ENCODE measurements at regions not wholly inside any gene's neighbourhood (a gene's known extent, or its start where the extent isn't known, plus 50 kb on each side); places are given as distances from the start of the nearest gene placed in this dataset.
"Not testable (repeated sequence)": the region's sequence is repeated elsewhere in the genome, so short reads cannot be mapped to it uniquely, and the experiment has no call there.

GRCh38 chr12:46474385-46474784 is 101.8 kb upstream of the SLC38A2 start:
- DNase-seq (ENCODE audit: low read depth in 3 of 3, low spot score in 2 of 3), result not testable (repeated sequence)

DNA sequence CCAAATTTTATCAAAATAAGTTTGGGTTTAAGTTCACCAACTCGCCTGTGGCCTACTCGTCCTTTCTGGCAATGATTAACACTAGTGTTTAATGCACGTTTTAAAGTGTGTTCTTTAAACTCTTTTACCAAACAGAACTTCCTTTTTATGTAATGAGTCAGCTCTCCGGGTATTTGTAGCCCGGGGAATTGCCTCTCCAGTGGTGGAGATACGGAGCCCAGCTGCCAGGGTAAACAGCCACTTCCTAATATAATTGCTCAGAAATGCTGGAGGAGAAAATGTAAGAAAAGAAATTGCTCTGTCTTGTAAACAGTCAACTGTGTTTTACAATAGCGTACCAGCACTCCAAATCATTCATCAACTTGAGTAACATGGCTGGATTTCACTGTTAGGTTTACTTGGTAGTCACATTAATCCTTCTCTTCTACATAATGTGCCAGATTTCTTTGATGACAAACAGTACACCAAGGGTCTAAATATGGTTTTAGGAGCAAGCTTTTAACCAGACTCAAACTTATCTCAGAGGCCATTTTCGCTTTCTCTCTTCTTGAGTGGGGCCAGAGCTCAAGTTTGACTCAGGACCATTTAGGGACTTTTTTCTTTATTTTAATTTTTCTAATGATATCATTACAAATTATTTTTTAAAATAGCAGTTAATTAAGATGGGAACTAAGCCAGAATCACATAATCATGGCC is 101.2 kb upstream of the SLC38A2 start:
- DNase-seq (ENCODE audit: low read depth in 3 of 3, low spot score in 2 of 3), result peak in 1 of 3 donors; percentile 35

GRCh38 chr12:46472893-46473633 is 100.5 kb upstream of the SLC38A2 start:
- peak in 1 of 3 donors; percentile 41 for DNase-seq (ENCODE audit: low read depth in 3 of 3, low spot score in 2 of 3)

DNA sequence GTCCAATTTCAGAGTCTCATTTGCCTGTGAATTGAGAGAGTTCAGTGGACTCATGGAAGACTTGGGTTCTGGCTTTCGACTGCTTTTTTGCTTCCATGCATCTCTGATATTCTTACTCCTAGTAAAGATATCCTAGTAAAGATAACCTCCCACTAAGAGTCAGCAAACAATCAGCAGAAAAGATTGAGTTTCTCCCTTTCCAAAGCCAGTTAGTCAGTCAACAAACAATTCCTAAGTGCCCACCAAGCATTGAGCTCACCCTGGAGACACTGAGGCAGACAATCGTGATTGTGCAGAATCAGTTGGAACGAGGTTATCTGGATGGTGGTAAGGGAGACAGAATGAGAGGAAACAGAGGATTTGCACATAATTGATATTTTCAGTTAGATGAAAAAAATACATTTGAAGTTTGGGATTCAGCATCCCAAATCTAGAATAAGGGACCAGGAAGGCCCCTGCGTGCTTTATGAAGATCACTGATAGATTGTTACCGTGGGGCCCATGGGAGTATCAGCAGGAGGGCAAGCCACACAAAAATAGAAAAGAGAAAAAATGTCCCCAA is 99.7 kb upstream of the SLC38A2 start:
- no peak for DNase-seq (ENCODE audit: low read depth in 3 of 3, low spot score in 2 of 3)

DNA sequence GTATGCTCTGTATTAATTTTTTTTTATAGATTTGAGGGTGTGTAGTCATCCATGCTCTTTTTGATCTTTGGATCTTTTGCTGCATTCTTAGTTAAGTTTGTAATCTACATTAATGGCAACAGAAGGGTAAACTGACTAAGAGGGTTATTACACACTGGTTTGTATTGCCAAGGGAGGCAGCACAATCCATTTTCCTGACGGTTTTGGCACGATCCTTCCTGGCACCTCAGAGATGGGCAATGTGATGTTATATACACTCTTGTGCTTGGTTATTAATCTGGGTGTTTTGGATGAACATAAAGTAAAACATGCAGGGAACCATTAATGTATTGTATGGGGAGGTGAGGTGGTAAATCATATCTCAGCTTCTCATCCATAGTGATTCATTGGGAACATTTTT is 98.8 kb upstream of the SLC38A2 start:
- no peak for DNase-seq (ENCODE audit: low read depth in 3 of 3, low spot score in 2 of 3)

GRCh38 chr12:46470975-46471374 is 98.4 kb upstream of the SLC38A2 start:
- DNase-seq (ENCODE audit: low read depth in 3 of 3, low spot score in 2 of 3), result no peak

- DNase-seq (ENCODE audit: low read depth in 3 of 3, low spot score in 2 of 3), result no peak
Observed at GRCh38 chr12:46470036-46470627, 97.6 kb upstream of the SLC38A2 start.

GRCh38 chr12:46468813-46469212 is 96.2 kb upstream of the SLC38A2 start:
- no peak for DNase-seq (ENCODE audit: low read depth in 3 of 3, low spot score in 2 of 3)

DNA sequence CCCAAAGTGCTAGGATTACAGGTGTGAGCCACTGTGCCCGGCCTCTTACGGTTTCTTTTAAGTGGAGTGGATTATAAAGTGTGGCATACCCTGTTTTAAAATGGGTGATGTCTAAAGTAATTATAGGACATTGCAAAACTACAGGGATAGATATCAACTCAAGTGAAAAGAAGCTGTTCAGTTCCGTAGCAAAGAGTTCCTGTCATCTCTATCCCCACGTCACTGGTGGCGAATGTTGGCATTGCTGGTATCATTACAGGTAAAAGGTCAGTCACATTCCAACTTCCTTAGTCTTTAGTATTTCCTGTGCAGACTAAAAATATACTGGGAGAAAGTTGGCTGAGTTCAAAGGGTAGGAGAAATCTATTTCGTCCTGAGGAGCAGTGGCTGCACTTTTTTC is 95.6 kb upstream of the SLC38A2 start:
- DNase-seq (ENCODE audit: low read depth in 3 of 3, low spot score in 2 of 3), result no peak

GRCh38 chr12:46465307-46465706 is 92.7 kb upstream of the SLC38A2 start:
- DNase-seq (ENCODE audit: low read depth in 3 of 3, low spot score in 2 of 3), result no peak

DNA sequence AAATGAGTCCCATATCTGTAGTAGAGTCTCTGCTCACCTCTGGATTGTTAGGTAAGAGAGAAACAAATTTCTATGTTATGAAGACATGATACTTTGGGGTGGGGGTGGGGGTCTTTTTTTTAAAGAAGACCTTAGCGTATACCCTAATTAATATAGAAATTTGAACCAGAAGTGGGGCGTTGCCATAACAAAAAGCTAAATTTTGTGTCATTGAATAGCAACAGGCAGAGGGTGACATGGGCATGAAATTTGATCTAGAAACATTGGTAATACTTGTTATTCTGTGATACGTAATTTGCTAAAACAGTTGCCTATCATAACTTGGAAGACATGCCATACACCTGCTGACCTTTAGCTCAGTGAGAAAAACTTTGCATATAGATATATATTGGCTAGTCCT is 92.3 kb upstream of the SLC38A2 start:
- no peak for DNase-seq (ENCODE audit: low read depth in 3 of 3, low spot score in 2 of 3)

GRCh38 chr12:46462641-46463355 is 90.2 kb upstream of the SLC38A2 start:
- no peak for DNase-seq (ENCODE audit: low read depth in 3 of 3, low spot score in 2 of 3)

DNA sequence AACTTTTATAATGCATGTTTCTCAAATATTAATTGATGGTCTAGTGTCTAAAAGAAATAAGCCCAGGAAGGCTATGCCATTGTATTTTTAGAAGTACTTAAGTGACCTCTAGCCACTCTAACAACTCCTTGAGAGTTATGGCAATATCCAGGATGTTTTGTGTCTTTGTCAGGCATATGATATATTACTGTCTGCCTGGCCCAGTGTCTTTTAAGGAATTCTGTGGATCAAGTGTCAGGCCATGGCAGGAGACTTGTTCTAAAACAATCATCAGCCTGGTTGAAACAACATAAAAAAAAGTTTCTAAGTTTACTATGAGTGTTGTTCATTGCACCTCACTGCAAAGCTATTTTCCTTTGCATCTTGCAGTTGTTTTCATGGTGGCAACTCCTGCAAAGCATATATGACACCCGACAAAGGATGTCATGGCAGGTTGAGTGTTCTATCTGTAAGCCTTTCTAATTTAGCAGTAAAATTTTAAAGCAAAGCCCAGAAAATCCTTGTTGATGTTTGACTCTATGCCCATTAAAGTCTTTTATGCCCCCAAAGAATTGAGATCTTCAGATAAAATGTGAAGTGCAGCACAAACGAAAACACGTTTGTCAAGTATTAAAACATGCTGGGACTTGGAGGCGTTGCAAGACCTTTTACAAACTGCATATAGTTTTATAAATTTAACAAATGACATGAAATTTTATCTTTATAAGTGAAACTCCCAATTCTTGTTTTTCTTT is 89.5 kb upstream of the SLC38A2 start:
- DNase-seq (ENCODE audit: low read depth in 3 of 3, low spot score in 2 of 3), result no peak

- no peak for DNase-seq (ENCODE audit: low read depth in 3 of 3, low spot score in 2 of 3)
Observed at GRCh38 chr12:46461459-46461858, 88.9 kb upstream of the SLC38A2 start.

GRCh38 chr12:46460682-46461210 is 88.2 kb upstream of the SLC38A2 start:
- no peak for DNase-seq (ENCODE audit: low read depth in 3 of 3, low spot score in 2 of 3)

DNA sequence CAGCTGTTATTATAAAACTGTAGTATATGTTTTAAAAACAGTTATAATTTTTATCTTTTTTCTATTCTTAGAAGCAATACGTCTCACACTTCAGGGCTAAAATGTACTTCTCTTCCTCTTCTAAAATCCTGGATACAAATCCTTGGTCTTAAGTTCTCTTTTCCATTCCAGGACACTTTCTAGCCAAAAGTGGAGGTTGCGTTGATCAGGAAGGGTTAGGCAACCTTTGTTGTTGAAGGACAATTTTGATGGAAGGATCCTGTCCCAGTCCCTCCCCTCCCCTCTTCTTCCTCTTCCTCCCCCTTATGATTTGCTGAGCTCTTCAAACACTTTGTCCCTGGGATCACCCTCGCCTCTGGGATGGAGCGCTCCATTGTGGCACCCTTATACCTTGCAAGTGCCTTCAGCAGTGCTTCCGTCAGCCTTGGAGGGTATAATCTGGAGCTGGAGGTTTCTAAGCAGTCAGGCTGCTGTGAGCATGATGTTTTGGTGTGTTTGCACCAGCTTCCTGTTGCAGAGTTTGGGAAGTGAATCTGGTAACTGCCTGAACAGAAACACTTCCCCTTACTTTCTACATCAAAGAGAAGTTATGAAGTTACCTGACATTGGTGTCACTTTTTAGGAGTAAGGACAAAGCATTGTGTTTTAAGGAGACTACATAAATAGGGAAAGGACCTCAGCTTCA is 87.4 kb upstream of the SLC38A2 start:
- no peak for DNase-seq (ENCODE audit: low read depth in 3 of 3, low spot score in 2 of 3)

- DNase-seq (ENCODE audit: low read depth in 3 of 3, low spot score in 2 of 3), result no peak
Observed at GRCh38 chr12:46459111-46459510, 86.5 kb upstream of the SLC38A2 start.

DNA sequence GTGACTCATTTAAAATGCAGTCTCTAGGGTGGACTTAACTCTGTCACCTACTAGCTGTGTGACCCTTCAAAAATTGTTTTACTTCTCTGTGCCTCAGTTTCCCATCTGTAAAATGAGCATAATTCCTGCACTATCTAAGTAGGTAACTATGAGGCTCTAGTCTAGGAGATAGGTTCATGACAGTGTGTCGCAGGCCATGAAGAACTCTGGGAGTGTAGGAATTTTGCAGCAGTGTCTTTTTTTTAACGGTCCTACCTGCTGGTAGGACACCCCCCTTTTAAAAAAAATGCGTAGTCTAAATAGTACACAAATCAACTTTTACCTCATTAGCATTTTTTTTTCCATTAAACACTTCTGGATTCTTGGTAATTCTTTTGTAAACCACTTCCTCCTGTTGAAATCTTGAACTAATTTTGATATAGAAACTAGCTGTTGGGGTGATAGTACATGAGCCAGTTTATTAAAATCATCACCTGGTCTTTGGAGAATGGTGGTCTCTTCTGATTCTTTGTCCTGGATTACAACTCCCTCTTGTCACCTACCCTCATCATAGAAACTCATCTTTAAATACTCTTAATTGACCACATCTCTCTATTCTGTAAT is 86.0 kb upstream of the SLC38A2 start:
- no peak for DNase-seq (ENCODE audit: low read depth in 3 of 3, low spot score in 2 of 3)

DNA sequence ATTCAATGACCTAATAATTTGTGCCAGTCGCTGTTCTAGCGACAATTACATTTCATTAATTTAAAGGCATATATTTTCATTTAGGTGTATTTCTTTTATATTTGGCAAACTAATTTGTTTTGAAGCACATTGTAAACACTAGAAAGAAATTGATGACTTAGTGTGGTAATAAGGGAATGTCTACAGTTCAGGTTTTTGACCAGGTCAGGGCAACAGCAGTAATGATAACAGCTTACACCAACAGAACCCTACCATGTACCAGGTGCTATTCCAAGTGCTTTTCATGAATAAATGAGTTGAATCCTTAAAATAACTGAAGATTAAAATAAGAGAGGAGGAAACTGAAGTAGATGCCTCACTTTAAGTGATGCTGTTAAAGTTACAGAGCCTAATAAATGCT is 85.4 kb upstream of the SLC38A2 start:
- DNase-seq (ENCODE audit: low read depth in 3 of 3, low spot score in 2 of 3), result no peak
